H9 (cell line): ENCODE measurements at regions not wholly inside any gene's neighbourhood (a gene's known extent, or its start where the extent isn't known, plus 50 kb on each side); places are given as distances from the start of the nearest gene placed in this dataset.

Experiments
- DNase-seq: peaks from one replicate; pipeline ENCODE4 v3.0.0-alpha.2; 2017
- H2AFZ ChIP-seq: one replicate; pipeline ENCODE4 v1.6.1; 2013; ENCODE audit warnings: mild to moderate bottlenecking, low read length, control low read depth, moderate library complexity
- H2AK5ac ChIP-seq: 2 replicates; pipeline ENCODE4 v1.6.1; 2013; ENCODE audit warnings: low read length, control low read depth, mixed read lengths; ENCODE audit not compliant: insufficient read length
- H2BK120ac ChIP-seq: one replicate; pipeline ENCODE4 v1.6.1; 2013; ENCODE audit warnings: low read depth, mild to moderate bottlenecking, low read length, control low read depth, inconsistent platforms; ENCODE audit not compliant: poor library complexity, severe bottlenecking
- H2BK12ac ChIP-seq: 2 replicates; pipeline ENCODE4 v1.6.1; 2013; ENCODE audit warnings: low read length, control low read depth, mixed read lengths, low read depth; ENCODE audit not compliant: insufficient read length
- H2BK15ac ChIP-seq: 2 replicates; pipeline ENCODE4 v1.6.1; 2013; ENCODE audit warnings: low read depth, low read length, control low read depth
- H2BK20ac ChIP-seq: one replicate; pipeline ENCODE4 v1.6.1; 2013; ENCODE audit warnings: low read depth, mild to moderate bottlenecking, low read length, control low read depth, inconsistent platforms; ENCODE audit not compliant: poor library complexity, severe bottlenecking
- H2BK5ac ChIP-seq: 2 replicates; pipeline ENCODE4 v1.6.1; 2013; ENCODE audit warnings: low read length, control low read depth, mixed read lengths; ENCODE audit not compliant: insufficient read length
- H3K14ac ChIP-seq: 2 replicates; pipeline ENCODE4 v1.6.1; 2013; ENCODE audit warnings: low read length, control low read depth; ENCODE audit not compliant: insufficient read depth
- H3K18ac ChIP-seq: 2 replicates; pipeline ENCODE4 v1.6.1; 2013; ENCODE audit warnings: low read depth, mild to moderate bottlenecking, mixed read lengths, low read length, control low read depth; ENCODE audit not compliant: insufficient read length
- H3K23ac ChIP-seq: 2 replicates; pipeline ENCODE4 v1.6.1; 2013; ENCODE audit warnings: low read length, control low read depth, mixed read lengths, low read depth; ENCODE audit not compliant: insufficient read length
- H3K23me2 ChIP-seq: 2 replicates; pipeline ENCODE4 v1.6.1; 2013; ENCODE audit warnings: low read depth, mild to moderate bottlenecking, mixed read lengths, low read length, control low read depth; ENCODE audit not compliant: insufficient read length, poor library complexity, severe bottlenecking
- H3K27ac ChIP-seq: 2 replicates; pipeline ENCODE4 v1.5.1; 2013; ENCODE audit warnings: low read length, control low read depth, mixed read lengths, low read depth; ENCODE audit not compliant: insufficient read length
- H3K27me3 ChIP-seq: 2 replicates; pipeline ENCODE4 v1.6.1; 2013; ENCODE audit warnings: low read length, control low read depth, inconsistent platforms; ENCODE audit not compliant: insufficient read depth
- H3K4ac ChIP-seq: 2 replicates; pipeline ENCODE4 v1.6.1; 2013; ENCODE audit warnings: low read depth, mild to moderate bottlenecking, control low read depth, inconsistent platforms, low read length, moderate library complexity
- H3K4me1 ChIP-seq: 2 replicates; pipeline ENCODE4 v1.6.1; 2013; ENCODE audit warnings: low read length, control low read depth, inconsistent platforms; ENCODE audit not compliant: insufficient read depth
- H3K4me2 ChIP-seq: 2 replicates; pipeline ENCODE4 v1.6.1; 2013; ENCODE audit warnings: low read length, control low read depth, mixed read lengths; ENCODE audit not compliant: insufficient read length, insufficient read depth
- H3K56ac ChIP-seq: 2 replicates; pipeline ENCODE4 v1.6.1; 2013; ENCODE audit warnings: low read depth, mild to moderate bottlenecking, mixed read lengths, low read length, control low read depth; ENCODE audit not compliant: insufficient read length
- H3K79me1 ChIP-seq: 2 replicates; pipeline ENCODE4 v1.6.1; 2013; ENCODE audit warnings: low read depth, mild to moderate bottlenecking, moderate library complexity, low read length, control low read depth, inconsistent platforms; ENCODE audit not compliant: insufficient read depth, poor library complexity, severe bottlenecking
- H3K79me2 ChIP-seq: 2 replicates; pipeline ENCODE4 v1.6.1; 2013; ENCODE audit warnings: low read length, control low read depth, inconsistent platforms; ENCODE audit not compliant: insufficient read depth
- H3K9ac ChIP-seq: 2 replicates; pipeline ENCODE4 v1.6.1; 2013; ENCODE audit warnings: low read length, control low read depth, mixed read lengths; ENCODE audit not compliant: insufficient read length; ENCODE audit errors: extremely low read depth
- H3K9me3 ChIP-seq: one replicate; pipeline ENCODE4 v1.6.1; 2013; ENCODE audit warnings: low read depth, low read length, inconsistent platforms; ENCODE audit not compliant: control insufficient read depth
- H3T11ph ChIP-seq: one replicate; pipeline ENCODE4 v1.6.1; 2013; ENCODE audit warnings: mild to moderate bottlenecking, low read length, control low read depth, inconsistent platforms
- H4K20me1 ChIP-seq: one replicate; pipeline ENCODE4 v1.6.1; 2013; ENCODE audit not compliant: control insufficient read depth, insufficient read length, insufficient read depth
- H4K5ac ChIP-seq: 2 replicates; pipeline ENCODE4 v1.6.1; 2013; ENCODE audit warnings: low read depth, mild to moderate bottlenecking, mixed read lengths, low read length, control low read depth; ENCODE audit not compliant: insufficient read length
- H4K8ac ChIP-seq: replicated peaks from 2 replicates; pipeline ENCODE4 v1.6.1; 2013; ENCODE audit warnings: low read length, control low read depth, mixed read lengths, low read depth; ENCODE audit not compliant: insufficient read length
- H4K91ac ChIP-seq: 2 replicates; pipeline ENCODE4 v1.6.1; 2013; ENCODE audit warnings: low read depth, mild to moderate bottlenecking, moderate library complexity, mixed read lengths, low read length, control low read depth; ENCODE audit not compliant: insufficient read length
- H3K27ac Mint-ChIP-seq, 3 experiments: 2 replicates in 2 of 3; 3 replicates in 1 of 3; pipeline ENCODE4 v1.8.0; 2020 to 2021; ENCODE audit warnings: mixed read lengths in 3 of 3, mild to moderate bottlenecking in 1 of 3, moderate library complexity in 1 of 3
- H3K27me3 Mint-ChIP-seq: 2 replicates; pipeline ENCODE4 v1.8.0; 2021; ENCODE audit warnings: low read depth, mild to moderate bottlenecking, moderate library complexity, mixed read lengths
- H3K36me3 Mint-ChIP-seq, 3 experiments: 2 replicates in 2 of 3; 3 replicates in 1 of 3; pipeline ENCODE4 v1.8.0; 2020 to 2021; ENCODE audit warnings: low read depth in 3 of 3, mixed read lengths in 3 of 3; ENCODE audit not compliant: insufficient read depth in 1 of 3
- H3K4me1 Mint-ChIP-seq, 2 experiments: 2 replicates each; pipeline ENCODE4 v1.8.0; 2020; ENCODE audit warnings: mixed read lengths in 2 of 2
- H3K4me3 Mint-ChIP-seq, 2 experiments: 2 replicates in 1 of 2; 3 replicates in 1 of 2; pipeline ENCODE4 v1.8.0; 2020 to 2021; ENCODE audit warnings: mild to moderate bottlenecking in 2 of 2, mixed read lengths in 2 of 2, moderate library complexity in 1 of 2
- H3K9me3 Mint-ChIP-seq, 2 experiments: 2 replicates in 1 of 2; 3 replicates in 1 of 2; pipeline ENCODE4 v1.8.0; 2020; ENCODE audit warnings: mild to moderate bottlenecking in 2 of 2, mixed read lengths in 2 of 2, moderate library complexity in 1 of 2
- WGBS: extraction: QIAGEN DNeasy Blood & Tissue Kit; methylation state at CpG from one replicate; pipeline ENCODE4 v1.1.7; 2013; ENCODE audit warnings: missing lambda C conversion rate, low lambda C conversion rate, mixed read lengths; ENCODE audit not compliant: insufficient read length; ENCODE audit errors: extremely low coverage; 5-methylcytosine and 5-hydroxymethylcytosine counted together
- TF ChIP-seq, protein P1 (sequence below): fragments of 200-600 bp; sonication (generic); conservative IDR thresholded peaks from 3 replicates; pipeline ENCODE4 v1.8.0; 2021; ENCODE audit warnings: antibody characterized with exemption, mild to moderate bottlenecking

DNA sequence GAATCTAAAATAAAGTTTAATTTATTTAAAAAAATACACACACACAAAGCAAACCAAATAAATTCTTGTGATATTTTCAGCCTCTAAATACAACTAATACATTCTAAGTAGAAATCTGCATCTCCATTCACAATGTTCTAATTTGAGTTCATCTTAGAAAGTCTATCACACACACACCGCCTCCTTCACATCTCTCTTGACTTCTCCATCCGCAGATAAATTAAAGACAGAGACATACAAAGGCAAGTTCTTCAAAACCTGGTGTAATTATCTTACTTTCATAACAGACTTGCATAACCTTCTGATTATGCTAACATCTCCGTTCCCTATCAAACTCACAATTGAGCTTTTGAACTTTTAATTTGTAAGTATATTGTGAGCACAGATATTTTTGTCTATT lies 657.3 kb downstream of the VGLL3 start:
- DNase-seq, result no peak
- no peak overlapping the region for H2BK120ac ChIP-seq
- H3K79me2 ChIP-seq, result no peaks in the 10 kb centered on the region
- no peak overlapping the region for H2BK5ac ChIP-seq
- H3K56ac ChIP-seq, result no peak overlapping the region
- Mint-ChIP-seq H3K36me3 (no peaks in the 10 kb centered on the region), H3K9me3 (no peaks in the 10 kb centered on the region), H3K4me3 (no peak overlapping the region), H3K27ac (peak overlapping the region in 1 of 3 experiments; percentile 15; a peak in 1 of 7 replicates), H3K27me3 (no peaks in the 10 kb centered on the region), H3K4me1 (peaks cover 6 to 7% of the 10 kb centered on the region in 2 experiments)
- no peak overlapping the region for H3K4me2 ChIP-seq
- H3K9me3 ChIP-seq, result no peaks in the 10 kb centered on the region
- H2BK20ac ChIP-seq, result no peak overlapping the region
- no peaks in the 10 kb centered on the region for H3K27me3 ChIP-seq
- no peak overlapping the region for H3K23ac ChIP-seq
- no peak overlapping the region for H4K91ac ChIP-seq
- no peaks in the 10 kb centered on the region for H3K4me1 ChIP-seq
- no peaks in the 10 kb centered on the region for H4K20me1 ChIP-seq
- H3K18ac ChIP-seq, result no peak overlapping the region
- H2BK15ac ChIP-seq, result no peak overlapping the region
- H2AK5ac ChIP-seq, result no peak overlapping the region
- no peak overlapping the region for H3T11ph ChIP-seq
- no peaks in the 10 kb centered on the region for H3K23me2 ChIP-seq
- no peak overlapping the region for H2BK12ac ChIP-seq
- no peak overlapping the region for H3K4ac ChIP-seq
- no peak overlapping the region for H2AFZ ChIP-seq
- no peak overlapping the region for H3K27ac ChIP-seq
- WGBS, result no CpG with 5 or more reads among the region's 3 CpGs
- no peak overlapping the region for H3K9ac ChIP-seq
- H3K79me1 ChIP-seq, result no peaks in the 10 kb centered on the region
- H3K14ac ChIP-seq, result no peak overlapping the region
- H4K8ac ChIP-seq, result no peak overlapping the region
- TF ChIP-seq, protein P1, sequence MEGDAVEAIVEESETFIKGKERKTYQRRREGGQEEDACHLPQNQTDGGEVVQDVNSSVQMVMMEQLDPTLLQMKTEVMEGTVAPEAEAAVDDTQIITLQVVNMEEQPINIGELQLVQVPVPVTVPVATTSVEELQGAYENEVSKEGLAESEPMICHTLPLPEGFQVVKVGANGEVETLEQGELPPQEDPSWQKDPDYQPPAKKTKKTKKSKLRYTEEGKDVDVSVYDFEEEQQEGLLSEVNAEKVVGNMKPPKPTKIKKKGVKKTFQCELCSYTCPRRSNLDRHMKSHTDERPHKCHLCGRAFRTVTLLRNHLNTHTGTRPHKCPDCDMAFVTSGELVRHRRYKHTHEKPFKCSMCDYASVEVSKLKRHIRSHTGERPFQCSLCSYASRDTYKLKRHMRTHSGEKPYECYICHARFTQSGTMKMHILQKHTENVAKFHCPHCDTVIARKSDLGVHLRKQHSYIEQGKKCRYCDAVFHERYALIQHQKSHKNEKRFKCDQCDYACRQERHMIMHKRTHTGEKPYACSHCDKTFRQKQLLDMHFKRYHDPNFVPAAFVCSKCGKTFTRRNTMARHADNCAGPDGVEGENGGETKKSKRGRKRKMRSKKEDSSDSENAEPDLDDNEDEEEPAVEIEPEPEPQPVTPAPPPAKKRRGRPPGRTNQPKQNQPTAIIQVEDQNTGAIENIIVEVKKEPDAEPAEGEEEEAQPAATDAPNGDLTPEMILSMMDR, result no peak
- H4K5ac ChIP-seq, result no peak overlapping the region
